Amygdala (tissue), 56 donors: ENCODE measurements at regions not wholly inside any gene's neighbourhood (a gene's known extent, or its start where the extent isn't known, plus 50 kb on each side); places are given as distances from the start of the nearest gene placed in this dataset.

Experiments
- DNase-seq, 56 donors: peaks; one replicate each; lab custom pipeline; 2025; lab: John Stamatoyannopoulos, UW

DNA sequence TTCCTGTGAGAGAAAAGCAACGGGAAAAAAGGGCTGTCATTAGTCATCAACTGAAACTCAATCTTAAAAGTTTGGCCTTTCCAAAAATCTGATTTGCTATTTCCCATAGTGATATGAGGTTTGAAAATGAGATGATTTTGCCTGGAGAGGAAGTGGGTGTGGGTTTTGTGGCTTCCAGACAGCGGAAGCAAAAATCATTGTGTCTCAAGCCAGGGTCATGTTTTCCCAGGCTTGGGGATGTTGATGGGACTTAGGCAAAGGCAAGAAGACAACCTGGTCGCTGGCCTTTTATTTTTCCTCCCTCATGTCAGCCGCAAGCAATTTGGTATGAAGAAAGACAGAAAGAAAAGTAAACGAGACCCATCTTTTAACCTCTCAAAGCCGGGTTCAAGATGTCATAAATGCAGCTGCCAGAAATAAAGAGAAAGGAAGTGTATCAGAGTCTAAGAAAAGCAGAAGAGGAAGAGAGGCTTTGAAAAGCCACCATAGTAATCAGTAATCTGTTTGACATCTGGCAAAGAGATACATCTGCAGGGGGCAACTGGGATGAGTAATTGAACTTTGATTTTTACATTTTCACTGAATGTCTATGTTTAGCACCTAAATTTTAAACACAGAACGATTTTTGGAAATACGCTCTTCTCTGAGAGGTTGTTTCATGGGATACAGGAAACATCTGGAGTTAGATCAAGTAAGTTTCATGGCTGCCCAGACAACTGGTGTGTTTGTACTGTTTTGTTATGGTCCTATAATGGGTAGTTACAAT is 521.6 kb upstream of the SLIT2 start:
- no peak for DNase-seq

DNA sequence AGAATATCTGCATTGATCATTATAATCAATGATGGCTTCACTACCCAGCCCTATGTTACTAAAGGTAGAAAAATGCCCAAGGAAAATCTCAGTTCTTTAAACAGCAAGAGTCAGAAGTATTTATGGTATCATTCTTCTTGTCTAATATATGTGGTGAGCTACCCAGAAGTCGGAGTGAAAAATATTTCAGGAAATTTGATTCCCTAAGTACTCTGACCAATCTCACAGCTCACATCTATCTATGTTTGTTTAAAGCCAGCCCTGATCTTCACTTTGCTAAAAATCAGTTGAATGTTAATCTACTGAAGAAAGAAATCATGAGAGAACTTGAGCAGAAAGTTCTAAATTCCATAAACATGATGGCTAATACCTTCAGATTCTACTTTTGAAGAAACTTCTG is 522.9 kb upstream of the SLIT2 start:
- no peak for DNase-seq

DNA sequence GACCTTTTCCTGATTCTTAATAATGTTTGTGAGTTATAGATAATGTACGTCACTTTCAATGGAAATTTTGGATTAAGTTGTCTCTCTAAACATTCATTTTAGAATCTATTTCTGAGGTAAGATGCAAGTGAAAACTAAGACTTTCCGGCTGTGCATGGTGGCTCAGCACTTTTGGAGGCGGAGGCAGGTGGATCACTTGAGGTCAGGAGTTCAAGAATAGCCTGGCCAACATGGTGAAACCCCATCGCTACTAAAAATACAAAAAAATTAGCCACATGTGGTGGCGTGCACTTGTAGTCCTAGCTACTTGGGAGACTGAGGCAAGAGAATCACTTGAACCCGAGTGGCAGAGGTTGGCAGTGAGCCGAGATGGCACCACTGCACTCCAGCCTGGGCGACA is 524.6 kb upstream of the SLIT2 start:
- no peak for DNase-seq

DNA sequence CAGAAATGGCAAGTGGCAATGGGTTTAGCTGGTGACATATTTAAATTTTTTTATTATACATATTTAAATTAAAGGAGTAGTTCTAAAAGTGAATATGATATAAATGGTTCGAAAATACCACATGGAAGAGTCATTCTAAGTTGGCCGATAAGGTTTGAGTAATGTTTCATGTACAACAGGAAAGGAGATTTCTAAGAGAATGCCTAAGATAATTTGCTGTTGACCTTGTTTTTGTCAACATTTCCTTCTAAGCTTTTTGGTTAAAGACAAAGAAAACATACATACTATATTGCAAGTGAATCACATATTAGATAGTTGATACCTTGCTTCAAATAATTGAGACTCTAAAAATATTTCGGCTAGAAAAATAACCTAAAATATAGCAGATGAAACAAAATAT is 526.6 kb upstream of the SLIT2 start:
- no peak for DNase-seq

DNA sequence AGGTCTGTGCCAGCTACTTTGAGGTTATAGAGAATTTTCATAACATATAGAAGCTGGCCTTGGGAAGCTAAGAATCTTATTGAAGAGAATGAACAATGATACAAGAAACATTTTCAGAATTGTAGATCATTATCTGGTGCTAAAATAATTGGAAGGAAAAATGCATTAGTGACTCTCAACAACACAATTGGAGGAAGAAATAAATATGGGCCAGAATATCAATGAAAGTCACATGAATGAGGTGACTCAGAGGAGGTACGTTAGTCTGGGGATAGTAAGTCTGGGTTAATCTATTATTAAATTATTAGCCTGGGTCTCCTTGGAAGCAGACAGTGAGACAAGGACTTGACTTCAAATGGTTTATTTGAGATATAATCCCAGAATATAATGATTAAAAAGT is 529.3 kb upstream of the SLIT2 start:
- DNase-seq: no peak

DNA sequence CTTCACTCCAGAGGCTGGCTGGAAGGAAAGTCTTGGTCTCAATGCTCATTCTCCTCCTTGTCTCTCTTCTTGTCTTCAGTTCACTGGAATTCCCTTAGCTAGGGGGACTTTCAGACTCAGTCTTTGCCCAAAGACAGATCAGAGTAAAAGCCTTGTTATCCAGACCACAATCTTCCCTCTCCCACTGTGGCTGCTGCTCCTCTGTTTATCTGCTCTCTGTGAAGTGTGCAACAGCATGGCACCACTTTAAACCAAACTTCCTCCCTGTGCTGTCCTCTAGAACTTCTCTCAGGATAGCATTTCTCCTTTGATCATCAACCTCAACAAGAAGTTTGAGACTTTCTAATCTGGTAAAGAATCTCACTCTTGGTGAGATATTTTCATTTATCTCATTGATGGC is 530.1 kb upstream of the SLIT2 start:
- DNase-seq: no peak

DNA sequence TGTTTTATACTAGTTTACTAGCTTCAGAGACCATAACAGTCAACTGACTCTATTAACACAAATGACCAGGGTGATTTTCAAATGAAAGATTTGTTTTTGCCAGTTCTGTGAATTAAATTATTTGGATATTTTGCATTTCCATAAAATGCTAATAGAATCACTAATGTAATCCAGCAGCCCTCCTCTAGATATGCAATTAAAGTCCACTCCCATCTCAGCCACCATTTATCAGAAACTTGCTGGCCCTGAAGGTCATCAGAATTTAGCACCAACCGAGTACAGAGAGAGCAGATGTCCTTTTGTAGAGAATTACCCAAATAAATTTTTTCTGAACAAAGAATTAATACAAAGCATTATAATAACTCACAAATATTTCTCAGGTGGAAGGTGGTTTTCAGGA is 531.1 kb upstream of the SLIT2 start:
- no peak for DNase-seq

DNA sequence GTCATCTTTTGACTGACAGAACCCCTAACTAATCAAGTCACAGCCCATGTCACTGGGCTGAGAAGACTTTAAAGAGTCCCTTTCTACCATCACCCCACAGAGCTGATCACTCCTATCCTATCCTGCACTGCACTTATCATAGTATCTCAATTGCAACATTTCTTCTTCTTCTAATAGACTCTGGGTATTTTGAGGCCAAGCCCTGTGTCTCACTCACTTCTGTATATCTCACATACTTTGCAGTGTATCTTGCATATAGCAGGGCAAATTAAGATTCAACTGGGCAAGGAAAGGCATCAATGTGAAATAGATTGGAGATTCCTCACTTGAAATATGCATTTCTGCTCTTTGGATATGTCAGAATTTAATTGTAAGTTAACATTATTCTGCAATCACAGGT is 531.5 kb upstream of the SLIT2 start:
- no peak for DNase-seq

DNA sequence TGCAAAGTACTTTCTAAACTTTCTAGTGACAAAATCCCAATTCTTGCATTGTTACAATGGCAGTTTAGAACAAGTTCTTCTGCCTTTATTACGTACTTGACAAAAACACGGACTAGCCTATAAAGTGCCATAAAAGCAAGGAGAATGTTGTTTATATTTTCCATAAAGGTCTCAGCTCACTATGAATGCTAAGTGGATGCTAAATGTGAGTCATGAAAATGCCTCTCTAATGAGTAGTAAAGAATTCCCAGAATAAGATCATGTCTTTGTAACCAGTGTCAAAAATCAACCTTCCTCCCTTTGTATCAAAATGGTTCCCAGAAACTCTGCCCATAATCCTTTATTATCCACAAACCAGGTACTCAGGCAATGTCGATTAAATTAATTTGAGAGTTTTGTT is 539.8 kb upstream of the SLIT2 start:
- no peak for DNase-seq

DNA sequence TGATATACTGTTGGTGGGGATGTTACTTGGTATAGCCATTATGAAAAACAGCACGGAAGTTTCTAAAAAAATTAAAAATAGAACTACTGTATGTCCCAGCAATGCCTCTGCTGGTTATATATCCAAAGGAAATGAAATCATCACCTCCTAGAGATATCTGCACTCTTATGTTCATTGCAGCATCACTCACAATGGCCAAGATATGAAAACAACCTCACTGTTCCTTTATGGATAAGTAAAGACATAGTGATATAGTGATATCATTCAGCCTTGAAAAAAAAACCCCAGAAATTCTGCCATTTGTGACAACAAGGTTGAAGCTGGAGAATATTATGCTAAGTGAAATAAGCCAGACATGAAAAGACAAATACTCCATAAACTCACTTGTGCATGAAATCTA is 543.8 kb upstream of the SLIT2 start:
- DNase-seq: no peak

DNA sequence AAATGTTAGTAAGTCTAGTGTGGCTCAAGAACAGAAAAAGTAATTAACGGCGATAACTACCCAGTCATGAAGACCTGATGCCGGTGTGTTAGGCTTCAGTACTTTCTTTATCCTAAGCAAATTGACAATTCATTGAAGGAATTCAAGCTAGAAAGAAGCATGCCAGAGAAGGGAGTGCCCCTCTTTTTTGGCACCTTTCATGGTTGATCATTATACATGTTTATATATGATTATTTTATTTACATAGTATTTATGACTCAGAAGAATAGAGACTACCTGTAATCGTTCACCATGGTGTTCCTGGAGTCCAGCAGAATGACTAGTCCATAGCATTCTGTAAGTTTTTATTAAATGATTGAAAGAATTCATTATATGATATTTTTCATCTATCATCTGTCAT is 548.3 kb upstream of the SLIT2 start:
- DNase-seq: no peak

DNA sequence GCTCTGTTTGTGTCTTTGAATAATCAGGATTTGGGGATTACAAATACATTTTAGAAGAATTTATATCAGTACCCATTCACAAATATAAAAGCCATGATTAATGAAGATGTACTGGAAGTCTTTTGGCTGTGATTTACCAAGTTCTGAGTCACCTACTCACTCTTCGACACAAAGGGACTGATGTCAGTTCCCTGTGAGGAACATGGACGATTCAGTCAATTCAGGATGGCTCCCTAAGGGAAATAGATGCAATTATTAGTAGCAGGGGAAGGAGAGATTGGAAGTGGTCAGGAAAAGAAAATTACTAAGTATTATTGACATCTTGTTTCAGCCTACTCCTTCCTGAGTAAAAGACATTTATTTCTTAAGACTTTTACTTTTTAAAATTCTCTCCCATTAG is 550.7 kb upstream of the SLIT2 start:
- DNase-seq: no peak

DNA sequence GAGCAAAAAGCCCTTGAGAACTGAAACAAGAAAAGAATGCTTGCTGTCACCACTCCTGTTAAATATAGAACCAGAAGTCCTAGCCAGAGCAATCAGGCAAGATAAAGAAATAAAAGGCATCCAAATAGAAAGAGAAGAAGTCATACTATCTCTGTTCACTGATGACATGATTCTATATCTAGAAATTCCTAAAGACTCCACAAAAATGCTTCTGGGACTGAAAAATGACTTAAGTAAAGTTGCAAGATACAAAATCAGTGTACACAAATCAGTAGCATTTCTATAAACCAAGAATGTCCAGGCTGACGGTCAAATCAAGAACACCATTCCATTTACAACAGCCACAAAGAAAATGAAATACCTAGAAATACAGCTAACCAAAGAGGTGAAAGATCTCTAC is 552.7 kb upstream of the SLIT2 start:
- DNase-seq: no peak

DNA sequence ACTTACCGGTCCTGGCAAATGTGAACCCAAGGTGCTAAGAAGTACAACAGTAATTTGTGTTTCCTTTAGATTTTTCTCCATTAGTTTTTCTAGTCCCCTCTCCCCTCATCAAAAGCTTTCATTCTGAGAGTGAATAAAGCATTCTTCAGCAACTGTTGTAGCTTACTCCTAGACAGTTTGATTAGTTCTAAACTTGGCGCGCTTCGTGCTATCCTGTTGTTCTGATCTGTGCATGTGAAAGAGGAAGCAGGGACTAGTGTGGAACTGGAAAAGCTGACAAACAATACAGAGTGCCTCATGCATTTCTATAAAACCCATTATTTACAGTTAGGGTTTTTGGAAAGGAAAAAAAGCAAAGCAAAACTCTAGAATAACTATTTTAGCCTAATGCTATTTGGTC is 556.9 kb upstream of the SLIT2 start:
- peak in 2 of 56 donors; percentile 1 to 2 for DNase-seq

DNA sequence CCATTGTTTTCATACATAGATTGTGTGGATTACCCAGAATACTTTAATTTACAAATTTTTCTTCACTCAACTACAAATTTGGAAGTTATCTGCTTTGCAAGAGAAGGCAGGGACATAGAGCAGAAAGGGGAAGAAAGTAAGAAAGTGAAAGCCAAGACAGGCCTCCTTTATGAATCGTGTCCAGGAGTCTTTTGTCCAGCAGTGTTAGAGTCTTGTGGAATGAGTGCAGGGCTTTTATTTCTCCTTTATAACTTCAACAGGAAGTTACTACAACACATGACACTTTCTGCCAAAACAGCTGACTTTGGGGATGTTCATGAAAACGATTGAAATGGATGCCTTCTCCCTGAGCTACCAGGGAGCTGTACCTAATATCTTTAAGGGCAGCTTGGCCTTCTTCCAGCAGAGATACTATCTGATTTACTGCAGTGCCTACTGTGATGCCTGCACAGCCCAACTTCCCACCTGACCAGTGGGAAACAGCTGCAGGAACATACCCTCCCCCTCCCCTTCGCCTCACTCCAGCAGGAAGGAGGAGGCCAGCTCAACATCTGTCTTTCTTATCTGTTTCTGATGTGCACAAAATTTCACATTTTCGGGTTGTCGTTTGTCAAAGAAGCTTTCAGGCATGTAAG is 557.7 kb upstream of the SLIT2 start:
- DNase-seq: no peak

DNA sequence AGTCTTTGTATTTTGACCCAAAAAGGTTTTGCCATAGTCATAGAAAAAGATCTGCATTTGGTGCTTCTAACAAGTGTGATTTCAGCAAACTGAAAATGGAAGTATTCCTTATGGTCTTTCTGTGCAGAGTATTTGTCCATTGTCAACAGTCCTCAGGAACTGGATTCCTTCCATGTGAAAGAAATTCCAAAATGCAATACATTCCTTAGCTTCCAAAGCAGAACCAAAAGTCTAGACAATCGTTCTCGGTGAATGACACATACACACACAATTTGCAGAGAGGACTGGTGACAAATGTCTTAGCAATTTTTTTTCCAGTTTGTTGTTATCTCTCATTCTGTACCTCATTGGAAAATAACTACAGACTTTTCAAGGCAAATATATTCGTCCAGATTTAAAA is 562.2 kb upstream of the SLIT2 start:
- DNase-seq: no peak

DNA sequence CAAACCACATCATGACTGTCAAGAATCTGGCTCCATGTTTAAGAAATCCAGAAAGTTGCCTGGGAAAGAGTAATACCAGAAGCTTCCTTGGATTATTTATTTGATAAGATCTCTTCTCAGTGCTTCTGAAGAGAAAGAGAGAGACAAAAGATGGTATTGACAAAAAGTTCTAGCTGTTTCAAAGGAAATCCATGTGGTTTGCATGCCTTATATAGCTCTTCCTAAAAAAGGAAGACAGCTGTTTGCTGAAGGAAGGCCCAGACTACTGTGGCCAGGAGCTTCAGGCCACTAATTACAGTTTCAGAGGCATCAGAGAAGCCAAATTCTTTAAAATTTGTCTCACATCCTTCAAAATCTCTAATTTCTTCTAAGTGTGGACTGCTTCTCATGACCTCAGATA is 565.2 kb upstream of the SLIT2 start:
- DNase-seq: no peak

DNA sequence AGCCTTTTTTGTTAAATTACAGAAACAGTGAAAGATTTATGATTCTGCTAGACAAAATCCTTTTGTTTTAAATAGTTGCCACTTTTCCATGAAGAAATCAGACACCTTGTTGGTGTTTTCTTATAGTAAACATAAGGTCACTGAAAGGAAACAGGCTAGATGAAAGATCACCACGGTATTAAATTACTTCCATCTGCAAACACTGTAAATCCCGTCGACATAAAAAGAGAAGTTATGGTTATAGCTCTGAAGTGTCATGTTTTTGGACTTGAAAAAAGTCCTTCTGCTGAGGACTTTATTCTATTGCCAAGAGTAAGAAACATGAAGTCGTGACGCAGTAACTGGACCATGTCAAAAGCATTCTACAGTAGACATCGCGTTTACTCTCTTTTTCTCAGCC is 567.6 kb upstream of the SLIT2 start:
- DNase-seq: no peak

DNA sequence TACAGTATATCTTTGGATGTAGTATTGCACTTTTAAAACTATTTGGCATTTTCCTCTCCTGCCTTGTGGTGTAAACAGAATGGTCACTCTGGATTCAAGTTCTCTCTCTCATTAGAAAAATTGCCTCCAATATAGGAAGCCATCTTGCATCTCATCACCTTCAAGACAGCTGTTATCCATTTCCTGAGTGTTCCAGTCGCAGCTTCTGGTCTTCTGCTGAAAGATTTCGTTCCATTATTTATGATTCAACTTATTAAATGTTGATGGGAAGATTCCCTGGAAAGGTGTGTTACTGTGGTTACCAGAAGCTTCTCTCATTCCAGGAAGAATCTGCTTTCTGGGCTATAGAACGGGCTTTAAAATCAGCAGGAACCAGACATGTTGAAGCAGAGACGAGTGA is 568.3 kb upstream of the SLIT2 start:
- DNase-seq: no peak

DNA sequence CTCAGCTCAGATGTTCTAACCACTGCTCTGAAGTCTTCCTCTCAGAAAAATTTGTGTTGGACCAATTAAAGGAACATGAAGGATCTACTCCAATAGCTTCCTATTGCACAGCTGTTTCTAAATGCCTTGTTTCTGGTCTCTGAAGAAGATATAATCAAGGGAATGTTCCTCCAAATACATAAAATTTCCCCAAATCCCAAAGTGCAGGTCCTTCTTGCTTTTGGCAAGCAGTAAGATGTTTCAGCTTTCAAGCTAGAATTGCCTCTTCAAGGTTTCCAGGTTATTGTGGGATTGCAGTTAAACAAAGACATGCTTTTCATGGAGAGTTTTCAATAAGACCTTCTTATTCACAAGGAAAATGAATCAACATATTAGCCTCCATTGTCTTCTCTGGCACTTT is 574.5 kb upstream of the SLIT2 start:
- no peak for DNase-seq

DNA sequence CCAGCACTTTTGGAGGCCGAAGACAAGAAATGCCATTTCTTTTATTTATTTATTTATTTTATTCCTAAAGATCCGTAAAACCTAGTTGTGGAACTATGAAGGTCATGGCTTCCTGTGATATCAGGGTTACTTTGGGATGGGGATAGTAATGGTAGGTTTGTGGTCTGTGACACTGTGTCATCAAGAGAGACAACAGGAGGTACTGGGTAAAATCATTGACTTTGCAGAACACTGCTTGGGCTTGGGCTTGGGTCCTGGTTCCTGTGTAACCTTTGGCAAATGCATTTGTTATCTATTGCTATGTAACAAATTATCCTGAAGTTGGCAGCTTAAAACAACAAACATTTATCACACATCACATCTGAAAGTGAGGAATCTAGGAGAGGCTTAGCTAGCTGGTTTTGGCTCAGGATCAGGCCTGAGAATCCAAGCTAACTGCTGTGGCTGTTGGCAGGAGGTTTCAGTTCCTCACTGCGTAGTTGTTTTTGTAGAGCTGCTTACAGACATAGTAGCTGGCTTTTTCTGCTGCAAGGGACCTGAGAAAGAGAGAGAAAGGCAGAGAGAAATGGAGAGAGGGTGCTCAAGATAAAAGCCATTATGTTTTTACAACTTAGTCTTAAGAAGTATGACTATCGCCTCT is 576.4 kb upstream of the SLIT2 start:
- DNase-seq: peak in 11 of 56 donors; percentile 1 to 23 (median 9)

DNA sequence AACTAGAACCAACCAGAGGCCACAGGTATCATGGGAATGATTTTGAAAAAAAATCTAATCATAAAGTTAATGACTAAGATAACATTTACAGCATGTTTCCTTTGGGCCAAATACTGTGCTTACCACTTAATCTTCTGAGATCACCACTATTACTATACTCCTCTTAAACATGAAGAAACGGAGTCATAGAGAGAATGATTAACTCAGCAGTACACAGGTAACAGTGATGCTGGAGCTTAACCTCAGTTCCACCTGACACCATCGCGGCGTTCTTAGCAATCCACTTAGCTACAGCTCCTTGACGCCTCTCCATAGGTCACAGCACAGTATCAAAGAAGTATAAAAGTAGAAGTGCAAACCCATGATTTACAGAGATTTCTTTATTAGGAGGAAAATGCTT is 592.6 kb upstream of the SLIT2 start:
- DNase-seq: no peak
